ENCODE measurements at regions not wholly inside any gene's neighbourhood (a gene's known extent, or its start where the extent isn't known, plus 50 kb on each side); places are given as distances from the start of the nearest gene placed in this dataset.

- H3K27me3 ChIP-seq = no peaks in the 10 kb centered on the region
- H3K4me1 ChIP-seq (ENCODE audit: low read depth) = no peaks in the 10 kb centered on the region
- H3K9me3 ChIP-seq (ENCODE audit: low read depth) = no peaks in the 10 kb centered on the region
- no peak overlapping the region for H3K27ac ChIP-seq
- TF ChIP-seq CTCF (IDR thresholded peaks at IDR 0.05; ENCODE audit: low read depth, low read length) = no peak
- H3K4me3 ChIP-seq = no peak overlapping the region
- H3K36me3 ChIP-seq = no peaks in the 10 kb centered on the region
- DNase-seq (ENCODE audit: low read depth in 1 of 2, low spot score in 1 of 2) = no peak
These were observed 97.0 kb downstream of the CHRM3 start for GRCh38 chr1:239483391-239483790.

- no peaks in the 10 kb centered on the region for H3K36me3 ChIP-seq
- no peak overlapping the region for H3K27ac ChIP-seq
- no peak for TF ChIP-seq CTCF (IDR thresholded peaks at IDR 0.05; ENCODE audit: low read depth, low read length)
- no peaks in the 10 kb centered on the region for H3K4me1 ChIP-seq (ENCODE audit: low read depth)
- no peak overlapping the region for H3K4me3 ChIP-seq
- no peak for DNase-seq (ENCODE audit: low read depth in 1 of 2, low spot score in 1 of 2)
- H3K9me3 ChIP-seq (ENCODE audit: low read depth) = no peaks in the 10 kb centered on the region
- H3K27me3 ChIP-seq = no peaks in the 10 kb centered on the region
These were observed 107.5 kb downstream of the CHRM3 start for GRCh38 chr1:239493811-239494414.

- H3K9me3 ChIP-seq (ENCODE audit: low read depth) = no peaks in the 10 kb centered on the region
- no peaks in the 10 kb centered on the region for H3K27me3 ChIP-seq
- DNase-seq (ENCODE audit: low read depth in 1 of 2, low spot score in 1 of 2) = no peak
- no peaks in the 10 kb centered on the region for H3K36me3 ChIP-seq
- H3K27ac ChIP-seq = no peak overlapping the region
- TF ChIP-seq CTCF (IDR thresholded peaks at IDR 0.05; ENCODE audit: low read depth, low read length) = no peak
- H3K4me1 ChIP-seq (ENCODE audit: low read depth) = no peaks in the 10 kb centered on the region
- H3K4me3 ChIP-seq = no peak overlapping the region
These were observed 118.7 kb downstream of the CHRM3 start for GRCh38 chr1:239505094-239505493.

- H3K36me3 ChIP-seq = no peaks in the 10 kb centered on the region
- TF ChIP-seq CTCF (IDR thresholded peaks at IDR 0.05; ENCODE audit: low read depth, low read length) = no peak
- no peak for DNase-seq (ENCODE audit: low read depth in 1 of 2, low spot score in 1 of 2)
- H3K9me3 ChIP-seq (ENCODE audit: low read depth) = no peaks in the 10 kb centered on the region
- no peak overlapping the region for H3K4me3 ChIP-seq
- H3K27ac ChIP-seq = no peak overlapping the region
- no peaks in the 10 kb centered on the region for H3K4me1 ChIP-seq (ENCODE audit: low read depth)
- no peaks in the 10 kb centered on the region for H3K27me3 ChIP-seq
These were observed 121.5 kb downstream of the CHRM3 start for GRCh38 chr1:239507826-239508225.

- TF ChIP-seq CTCF (IDR thresholded peaks at IDR 0.05; ENCODE audit: low read depth, low read length) = no peak
- no peak for DNase-seq (ENCODE audit: low read depth in 1 of 2, low spot score in 1 of 2)
- H3K4me3 ChIP-seq = no peak overlapping the region
- H3K36me3 ChIP-seq = no peaks in the 10 kb centered on the region
- no peaks in the 10 kb centered on the region for H3K4me1 ChIP-seq (ENCODE audit: low read depth)
- H3K9me3 ChIP-seq (ENCODE audit: low read depth) = no peaks in the 10 kb centered on the region
- H3K27ac ChIP-seq = no peak overlapping the region
- H3K27me3 ChIP-seq = no peaks in the 10 kb centered on the region
These were observed 125.5 kb downstream of the CHRM3 start for GRCh38 chr1:239511875-239512274.

- TF ChIP-seq CTCF (IDR thresholded peaks at IDR 0.05; ENCODE audit: low read depth, low read length) = no peak
- H3K4me3 ChIP-seq = no peak overlapping the region
- peak in 1 of 2 donors; percentile 3 for DNase-seq (ENCODE audit: low read depth in 1 of 2, low spot score in 1 of 2)
- no peak overlapping the region for H3K27ac ChIP-seq
- no peaks in the 10 kb centered on the region for H3K27me3 ChIP-seq
- H3K9me3 ChIP-seq (ENCODE audit: low read depth) = no peaks in the 10 kb centered on the region
- H3K36me3 ChIP-seq = no peaks in the 10 kb centered on the region
- no peaks in the 10 kb centered on the region for H3K4me1 ChIP-seq (ENCODE audit: low read depth)
These were observed 130.2 kb downstream of the CHRM3 start for GRCh38 chr1:239516579-239516978.

All from cardiac muscle cell (in vitro differentiated cells and primary cell).